Fibroblast of villous mesenchyme (primary cell): ENCODE measurements at regions not wholly inside any gene's neighbourhood (a gene's known extent, or its start where the extent isn't known, plus 50 kb on each side); places are given as distances from the start of the nearest gene placed in this dataset.

Experiments
- DNase-seq: peaks from one replicate; pipeline ENCODE4 v3.0.0-alpha.2; 2010; ENCODE audit warnings: low read depth
- H3K4me3 ChIP-seq: 2 replicates; pipeline ENCODE4 v1.5.1; 2011; ENCODE audit warnings: low read depth, mild to moderate bottlenecking, low read length
- CTCF ChIP-seq: IDR thresholded peaks from 2 replicates; pipeline ENCODE4 v1.5.1; 2012; ENCODE audit warnings: low read depth, mild to moderate bottlenecking, low read length; ENCODE audit not compliant: insufficient read depth

- H3K4me3 ChIP-seq, result no peak overlapping the region
- no peak for DNase-seq
- no peak for TF ChIP-seq CTCF
Measured at GRCh38 chr2:155727187-155727895, 605.2 kb downstream of the NR4A2 start.

GRCh38 chr2:155722290-155722689 is 610.2 kb downstream of the NR4A2 start:
- no peak for DNase-seq
- H3K4me3 ChIP-seq, result no peak overlapping the region
- no peak for TF ChIP-seq CTCF

- DNase-seq, result no peak
- TF ChIP-seq CTCF, result no peak
- no peak overlapping the region for H3K4me3 ChIP-seq
Measured at GRCh38 chr2:155715705-155716104, 616.8 kb downstream of the NR4A2 start.

GRCh38 chr2:155714983-155715382 is 617.5 kb downstream of the NR4A2 start:
- DNase-seq, result no peak
- H3K4me3 ChIP-seq, result no peak overlapping the region
- TF ChIP-seq CTCF, result no peak

- no peak for TF ChIP-seq CTCF
- no peak for DNase-seq
- H3K4me3 ChIP-seq, result no peak overlapping the region
Measured at GRCh38 chr2:155708071-155708470, 624.5 kb downstream of the NR4A2 start.

- no peak for DNase-seq
- TF ChIP-seq CTCF, result no peak
Measured at GRCh38 chr2:155703917-155704316, 628.6 kb downstream of the NR4A2 start.

GRCh38 chr2:155703048-155703447 is 629.5 kb downstream of the NR4A2 start:
- no peak for TF ChIP-seq CTCF
- DNase-seq, result no peak
- no peak overlapping the region for H3K4me3 ChIP-seq

More at GRCh38 chr2:155703917-155704316, 628.6 kb downstream of the NR4A2 start:
- H3K4me3 ChIP-seq, result no peak overlapping the region
